Left ventricle myocardium inferior (tissue), 1 donor: ENCODE measurements at regions not wholly inside any gene's neighbourhood (a gene's known extent, or its start where the extent isn't known, plus 50 kb on each side); places are given as distances from the start of the nearest gene placed in this dataset.

Source experiments
- DNase-seq: peaks from one replicate; pipeline ENCODE4 v3.0.0-alpha.2; 2020
- H3K27ac ChIP-seq: fragments of 200-600 bp; replicated peaks from 2 replicates; pipeline ENCODE4 v1.8.0; 2021
- H3K27me3 ChIP-seq: fragments of 200-600 bp; 2 replicates; pipeline ENCODE4 v1.8.0; 2021; ENCODE audit warnings: low read depth
- H3K36me3 ChIP-seq: fragments of 200-600 bp; 2 replicates; pipeline ENCODE4 v1.8.0; 2021
- H3K4me1 ChIP-seq: fragments of 200-600 bp; 2 replicates; pipeline ENCODE4 v1.8.0; 2021
- H3K4me3 ChIP-seq: fragments of 200-600 bp; 2 replicates; pipeline ENCODE4 v1.8.0; 2021; ENCODE audit warnings: mild to moderate bottlenecking, moderate library complexity
- H3K9me3 ChIP-seq: fragments of 200-600 bp; replicated peaks from 2 replicates; pipeline ENCODE4 v1.8.0; 2021
- CTCF ChIP-seq: fragments of 200-600 bp; IDR thresholded peaks from 2 replicates; pipeline ENCODE4 v1.8.0; 2021; ENCODE audit warnings: antibody characterized with exemption, mild to moderate bottlenecking, borderline replicate concordance
- intact Hi-C: fragments of 100-400 bp; cut with micrococcal nuclease; formaldehyde crosslinking; loops from one replicate; pipeline ENCODE4 v1.11.0; 2022
- donor health status: DM: no; HTN: yes; CAD: no; lungs with severe emphysema.

GRCh38 chr1:218034468-218034867 is 250.6 kb upstream of the RRP15 start:
- Histone ChIP-seq H3K27me3 (no peaks in the 10 kb centered on the region), H3K36me3 (no peaks in the 10 kb centered on the region), H3K9me3 (peaks cover 17% of the 10 kb centered on the region), H3K4me3 (no peak overlapping the region), H3K27ac (no peak overlapping the region), H3K4me1 (no peaks in the 10 kb centered on the region)
- no peak for DNase-seq
- no peak for TF ChIP-seq CTCF
- intact Hi-C loops, result no loop called here

- TF ChIP-seq CTCF, result no peak
- Histone ChIP-seq H3K27me3 (no peaks in the 10 kb centered on the region), H3K9me3 (no peaks in the 10 kb centered on the region), H3K4me3 (no peak overlapping the region), H3K36me3 (no peaks in the 10 kb centered on the region), H3K27ac (no peak overlapping the region), H3K4me1 (no peaks in the 10 kb centered on the region)
- DNase-seq, result no peak
- intact Hi-C loops, result no loop called here
These were observed 236.2 kb upstream of the RRP15 start for GRCh38 chr1:218048828-218049420.

DNA sequence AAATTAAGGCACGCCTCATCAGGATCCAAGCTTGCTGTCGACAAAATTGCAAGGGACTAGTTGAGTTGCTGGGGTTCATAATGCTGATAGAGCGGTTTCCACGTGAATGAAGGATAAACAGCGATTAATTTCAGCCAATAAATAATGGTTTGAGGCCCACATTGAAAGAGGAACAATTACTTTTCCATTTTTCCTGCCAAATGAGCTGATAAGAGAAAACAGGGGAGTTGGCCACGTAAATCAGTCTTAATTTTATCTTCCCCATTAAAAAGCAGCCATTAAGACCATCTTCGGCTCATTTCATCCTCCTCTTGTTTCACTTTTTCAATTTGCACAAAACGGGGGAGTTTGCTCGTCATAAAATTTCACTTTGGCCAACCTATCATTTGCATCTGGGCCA is 235.5 kb upstream of the RRP15 start:
- H3K4me1 ChIP-seq, result no peaks in the 10 kb centered on the region
- no peaks in the 10 kb centered on the region for H3K9me3 ChIP-seq
- H3K36me3 ChIP-seq, result no peaks in the 10 kb centered on the region
- H3K4me3 ChIP-seq, result no peak overlapping the region
- no peak for DNase-seq
- H3K27ac ChIP-seq, result no peak overlapping the region
- intact Hi-C loops, result no loop called here
- no peak for TF ChIP-seq CTCF
- no peaks in the 10 kb centered on the region for H3K27me3 ChIP-seq

DNA sequence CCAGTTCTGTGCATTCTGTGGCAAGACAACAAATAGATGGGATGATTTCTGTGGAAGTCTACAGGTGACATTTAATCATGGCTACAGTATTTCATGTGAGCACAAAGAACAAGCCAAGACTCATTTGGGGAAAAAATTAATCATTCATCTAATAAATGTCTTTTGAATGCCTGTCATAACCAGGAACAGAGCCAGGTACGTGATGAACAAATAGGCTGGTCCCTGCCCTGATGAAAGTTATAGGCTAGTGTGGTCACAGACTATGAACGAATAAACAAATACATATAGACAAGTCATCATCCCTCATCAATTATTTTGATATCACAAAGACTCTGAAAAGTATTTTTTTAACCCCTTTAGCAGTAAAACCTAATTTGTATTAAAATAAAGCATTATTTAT is 226.4 kb upstream of the RRP15 start:
- H3K4me1 ChIP-seq, result no peaks in the 10 kb centered on the region
- H3K9me3 ChIP-seq, result no peaks in the 10 kb centered on the region
- H3K27me3 ChIP-seq, result no peaks in the 10 kb centered on the region
- TF ChIP-seq CTCF, result no peak
- no peaks in the 10 kb centered on the region for H3K36me3 ChIP-seq
- intact Hi-C loops, result no loop called here
- no peak for DNase-seq
- H3K27ac ChIP-seq, result no peak overlapping the region
- no peak overlapping the region for H3K4me3 ChIP-seq

DNA sequence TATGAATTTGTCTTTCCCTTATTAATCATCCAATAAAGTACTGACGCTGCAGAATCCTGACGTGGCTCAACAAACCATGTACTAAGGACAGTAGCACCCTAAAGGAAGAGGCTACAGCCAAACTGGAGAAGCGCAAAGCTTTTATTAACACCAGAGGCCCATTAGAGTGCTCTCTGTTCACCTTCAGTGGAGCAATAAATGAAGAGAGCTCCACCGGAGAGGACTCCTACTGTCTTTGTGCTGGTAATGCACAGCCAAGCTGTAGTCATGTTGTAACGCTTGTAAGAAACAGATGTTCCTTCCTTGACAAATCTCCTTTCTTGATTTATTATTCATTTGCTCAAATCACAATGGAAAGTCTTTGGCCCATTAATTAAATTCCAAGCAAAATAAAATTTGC is 220.7 kb upstream of the RRP15 start:
- no peak overlapping the region for H3K4me3 ChIP-seq
- H3K27ac ChIP-seq, result no peak overlapping the region
- H3K4me1 ChIP-seq, result no peaks in the 10 kb centered on the region
- intact Hi-C loops, result no loop called here
- no peaks in the 10 kb centered on the region for H3K27me3 ChIP-seq
- no peaks in the 10 kb centered on the region for H3K9me3 ChIP-seq
- DNase-seq, result no peak
- H3K36me3 ChIP-seq, result no peaks in the 10 kb centered on the region
- no peak for TF ChIP-seq CTCF
